ENCODE measurements at regions not wholly inside any gene's neighbourhood (a gene's known extent, or its start where the extent isn't known, plus 50 kb on each side); places are given as distances from the start of the nearest gene placed in this dataset.

GRCh38 chr12:84627593-84627992 lies 285.0 kb downstream of the SLC6A15 start:
- TF ChIP-seq CTCF (IDR thresholded peaks at IDR 0.05; ENCODE audit: insufficient read depth, low read depth, low read length) = no peak
- TF ChIP-seq EZH2 (IDR thresholded peaks at IDR 0.05; ENCODE audit: insufficient read depth, low read length) = no peak

Data from astrocyte (in vitro differentiated cells and primary cell).